GM12875 (cell line): ENCODE measurements at regions not wholly inside any gene's neighbourhood (a gene's known extent, or its start where the extent isn't known, plus 50 kb on each side); places are given as distances from the start of the nearest gene placed in this dataset.

Source experiments
- H3K4me3 ChIP-seq: one replicate; pipeline ENCODE4 v1.5.1; 2011; ENCODE audit warnings: low read depth, low read length, control low read depth
- TF ChIP-seq, protein P1 (sequence below): IDR thresholded peaks from 2 replicates; pipeline ENCODE4 v1.5.1; 2011; ENCODE audit warnings: low read depth, mild to moderate bottlenecking, control low read depth, inconsistent platforms, low read length, moderate library complexity, borderline replicate concordance; ENCODE audit not compliant: insufficient read depth

DNA sequence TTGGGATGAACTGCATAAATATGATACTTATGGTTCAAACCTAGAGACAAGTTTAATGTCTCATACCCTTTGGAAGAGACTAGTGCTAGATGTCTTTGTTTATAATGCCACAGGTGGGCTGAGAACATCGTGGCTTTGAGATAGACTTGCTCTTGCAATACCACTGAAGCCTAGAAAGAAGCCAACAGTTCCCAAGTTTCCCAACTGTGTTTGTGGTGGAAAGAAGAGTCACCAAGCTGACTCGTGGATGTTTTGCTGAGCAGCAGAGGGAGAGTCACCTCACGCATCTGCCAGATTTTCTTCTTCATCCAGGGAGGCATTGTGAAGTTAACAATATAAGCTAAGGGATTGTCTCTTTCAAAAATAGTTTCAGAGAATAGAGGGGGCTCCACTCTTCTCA, 1076.2 kb downstream of the C4orf33 start:
- TF ChIP-seq, protein P1, sequence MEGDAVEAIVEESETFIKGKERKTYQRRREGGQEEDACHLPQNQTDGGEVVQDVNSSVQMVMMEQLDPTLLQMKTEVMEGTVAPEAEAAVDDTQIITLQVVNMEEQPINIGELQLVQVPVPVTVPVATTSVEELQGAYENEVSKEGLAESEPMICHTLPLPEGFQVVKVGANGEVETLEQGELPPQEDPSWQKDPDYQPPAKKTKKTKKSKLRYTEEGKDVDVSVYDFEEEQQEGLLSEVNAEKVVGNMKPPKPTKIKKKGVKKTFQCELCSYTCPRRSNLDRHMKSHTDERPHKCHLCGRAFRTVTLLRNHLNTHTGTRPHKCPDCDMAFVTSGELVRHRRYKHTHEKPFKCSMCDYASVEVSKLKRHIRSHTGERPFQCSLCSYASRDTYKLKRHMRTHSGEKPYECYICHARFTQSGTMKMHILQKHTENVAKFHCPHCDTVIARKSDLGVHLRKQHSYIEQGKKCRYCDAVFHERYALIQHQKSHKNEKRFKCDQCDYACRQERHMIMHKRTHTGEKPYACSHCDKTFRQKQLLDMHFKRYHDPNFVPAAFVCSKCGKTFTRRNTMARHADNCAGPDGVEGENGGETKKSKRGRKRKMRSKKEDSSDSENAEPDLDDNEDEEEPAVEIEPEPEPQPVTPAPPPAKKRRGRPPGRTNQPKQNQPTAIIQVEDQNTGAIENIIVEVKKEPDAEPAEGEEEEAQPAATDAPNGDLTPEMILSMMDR = no peak

DNA sequence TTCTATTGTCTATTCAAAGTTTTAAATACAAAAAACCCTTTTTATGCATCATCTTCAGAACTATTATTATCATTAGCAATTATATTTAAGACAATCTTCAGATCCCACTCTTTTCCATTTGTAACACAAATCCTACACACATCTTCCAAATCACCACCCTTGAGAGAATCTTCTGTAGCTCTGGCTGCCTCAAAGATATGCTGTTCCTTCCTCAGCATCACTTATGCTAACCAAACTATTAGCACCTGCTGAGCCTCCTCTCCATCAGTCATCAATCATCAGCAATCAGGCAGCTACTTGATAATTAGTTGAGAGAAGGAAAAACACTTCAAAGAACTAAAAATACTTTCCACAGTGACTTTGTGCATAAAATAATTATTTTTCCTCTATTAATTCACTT, 1082.2 kb downstream of the C4orf33 start:
- TF ChIP-seq, protein P1 = no peak
- no peak overlapping the region for H3K4me3 ChIP-seq

More for the DNA sequence above, 1076.2 kb downstream of the C4orf33 start:
- H3K4me3 ChIP-seq = no peak overlapping the region

DNA sequence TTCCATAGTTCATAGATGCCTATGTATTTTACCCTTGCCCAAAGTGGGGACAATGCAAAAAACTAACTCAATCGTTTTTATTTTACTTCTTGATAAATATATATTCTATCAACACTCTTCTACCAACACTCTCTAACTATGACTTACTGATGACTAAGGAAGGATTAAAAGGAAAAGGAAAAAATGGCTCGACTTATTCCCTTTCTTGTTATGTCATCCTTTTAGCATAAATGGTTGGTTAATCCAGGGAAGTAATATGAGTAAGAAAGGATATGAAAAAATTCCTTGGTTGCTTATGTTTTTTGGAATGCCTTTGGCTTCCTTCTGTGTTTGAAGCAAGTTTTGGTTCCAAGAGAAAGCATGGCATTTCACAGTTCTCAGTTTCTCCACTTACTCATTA, 1087.1 kb downstream of the C4orf33 start:
- no peak overlapping the region for H3K4me3 ChIP-seq
- TF ChIP-seq, protein P1 = no peak

DNA sequence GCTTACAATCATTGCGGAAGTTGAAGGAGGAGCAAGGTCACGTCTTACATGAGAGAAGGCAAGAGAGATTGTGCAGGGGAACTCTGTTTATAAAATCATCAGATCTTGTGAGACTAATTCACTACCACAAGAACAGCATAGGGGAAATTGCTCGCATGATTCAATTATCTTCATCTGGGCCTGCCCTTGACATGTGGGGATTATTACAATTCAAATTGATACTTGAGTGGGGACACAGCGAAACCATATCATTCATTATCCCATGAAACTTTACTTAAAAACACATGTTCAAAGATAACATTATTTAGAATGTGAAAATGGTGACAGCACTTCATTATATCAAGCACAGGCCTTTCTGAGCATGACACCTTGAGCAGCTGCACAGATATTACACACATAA, 1087.8 kb downstream of the C4orf33 start:
- TF ChIP-seq, protein P1 = no peak
- no peak overlapping the region for H3K4me3 ChIP-seq

DNA sequence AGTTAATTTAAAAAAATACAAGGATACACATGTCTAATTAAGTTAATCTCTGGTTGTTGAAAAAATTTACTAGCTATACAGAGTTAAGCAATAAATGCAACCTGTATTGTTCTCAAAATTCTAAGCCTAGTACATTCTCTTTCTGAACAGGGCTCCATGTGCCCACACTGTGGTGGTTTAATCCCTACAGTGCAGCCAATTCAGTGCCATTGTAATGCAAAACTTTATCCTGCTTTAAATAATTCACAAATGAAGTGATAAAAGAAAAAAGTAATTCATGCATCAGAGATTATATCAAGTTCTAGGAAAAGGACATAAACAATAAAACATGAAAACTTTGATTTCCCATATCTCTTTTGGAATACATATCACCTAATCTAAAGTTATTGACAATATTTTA, 1089.2 kb downstream of the C4orf33 start:
- H3K4me3 ChIP-seq = no peak overlapping the region
- TF ChIP-seq, protein P1 = no peak

DNA sequence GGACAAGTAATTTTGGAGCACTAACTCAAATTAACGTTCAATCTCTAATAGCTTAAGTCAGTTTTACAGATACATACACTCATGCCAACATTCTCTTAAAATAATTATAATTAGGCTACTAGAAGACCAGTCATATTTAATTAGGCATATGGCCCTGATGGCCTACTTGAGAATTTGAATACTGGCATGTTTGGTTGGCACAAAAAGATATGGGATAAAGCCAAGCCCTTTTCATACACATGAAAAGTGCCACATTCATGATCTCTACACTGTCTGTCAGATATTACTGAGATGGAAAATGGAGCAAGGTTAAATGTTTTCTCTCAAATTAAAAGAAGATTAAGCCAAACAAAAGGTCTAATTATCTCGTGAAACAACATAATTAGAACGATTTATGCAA, 1091.0 kb downstream of the C4orf33 start:
- TF ChIP-seq, protein P1 = no peak

DNA sequence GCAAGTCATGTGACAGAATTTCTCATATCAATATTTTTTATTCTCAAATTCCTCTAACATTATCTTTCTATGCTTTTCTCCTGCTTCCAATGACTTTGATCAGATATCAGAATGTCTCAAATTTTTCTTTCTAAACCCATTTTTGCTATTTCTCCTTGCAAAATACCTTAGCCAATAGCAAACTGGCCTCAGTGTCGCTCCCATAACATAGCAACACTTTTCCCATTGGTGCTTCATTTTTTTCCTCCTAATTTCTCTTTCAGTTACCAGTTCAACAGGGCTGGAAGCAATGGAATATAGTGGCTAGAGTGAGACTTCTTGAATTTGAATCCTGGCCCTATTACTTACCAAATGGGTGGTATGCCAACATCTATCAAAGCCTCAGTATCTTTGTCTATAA, 1091.6 kb downstream of the C4orf33 start:
- no peak overlapping the region for H3K4me3 ChIP-seq
- TF ChIP-seq, protein P1 = no peak

More for the DNA sequence above, 1091.0 kb downstream of the C4orf33 start:
- no peak overlapping the region for H3K4me3 ChIP-seq
